ENCODE measurements at regions not wholly inside any gene's neighbourhood (a gene's known extent, or its start where the extent isn't known, plus 50 kb on each side); places are given as distances from the start of the nearest gene placed in this dataset.
A peak's percentile ranks its signal among the peaks of the same experiment; 100 is the strongest.

- DNase-seq (ENCODE audit: low read depth): no peak
Measured at GRCh38 chr4:123807866-123808265, 411.3 kb downstream of the SPRY1 start.

DNA sequence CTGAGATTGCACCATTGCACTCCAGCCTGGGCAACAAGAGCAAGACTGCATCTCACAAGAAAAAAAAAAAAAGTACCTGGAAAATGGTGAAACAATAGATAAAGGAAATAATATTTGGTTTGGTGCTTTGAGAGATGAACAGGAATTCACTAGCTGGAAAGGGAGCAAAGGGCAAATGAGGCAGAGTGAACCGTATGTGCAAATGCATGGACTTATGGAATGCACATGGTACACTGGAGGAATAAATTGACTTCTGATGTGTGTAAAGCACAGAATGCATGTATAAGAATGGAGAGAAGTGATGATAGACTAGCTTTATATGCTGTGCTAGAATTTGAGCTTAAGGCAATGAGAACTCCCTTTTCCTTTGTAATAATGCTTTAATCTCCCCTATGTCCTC lies 413.3 kb downstream of the SPRY1 start:
- no peak for DNase-seq (ENCODE audit: low read depth)

DNA sequence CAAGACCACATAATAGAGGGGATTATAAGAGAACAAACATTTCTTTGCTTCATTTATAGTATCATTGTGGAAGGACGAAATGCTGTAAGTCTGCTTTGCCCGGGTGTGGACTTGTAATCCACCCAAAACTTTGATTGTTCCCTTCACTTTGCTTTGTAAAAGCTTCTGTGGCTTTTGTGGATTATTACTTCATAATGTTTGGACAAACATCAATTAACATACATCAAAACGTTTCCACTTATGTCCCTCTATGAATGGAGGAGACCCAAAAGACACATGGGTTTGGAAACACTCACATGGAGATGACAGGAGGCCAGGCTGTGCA lies 415.4 kb downstream of the SPRY1 start:
- no peak for DNase-seq (ENCODE audit: low read depth)

GRCh38 chr4:123813901-123814300 lies 417.3 kb downstream of the SPRY1 start:
- no peak for DNase-seq (ENCODE audit: low read depth)

DNA sequence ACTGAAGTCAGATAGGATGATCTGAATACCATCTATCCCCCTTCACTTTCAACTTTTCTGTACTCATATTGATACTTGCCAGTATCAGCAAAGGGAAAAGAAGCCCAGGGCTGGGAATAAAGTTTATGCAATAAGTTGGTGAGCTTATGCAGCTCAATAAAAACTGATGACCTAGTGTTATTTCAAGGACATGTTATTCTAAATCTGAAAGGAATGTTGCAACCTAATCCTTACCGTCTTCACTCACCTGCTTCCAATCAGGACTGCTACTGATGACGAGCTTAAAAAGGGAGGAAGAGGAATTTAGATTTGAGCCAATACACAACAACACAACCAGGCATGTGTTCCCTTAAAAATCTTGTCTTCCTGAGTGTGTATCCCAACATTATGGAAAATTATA lies 419.9 kb downstream of the SPRY1 start:
- DNase-seq (ENCODE audit: low read depth): no peak

GRCh38 chr4:123817025-123817688 lies 420.6 kb downstream of the SPRY1 start:
- DNase-seq (ENCODE audit: low read depth): no peak

GRCh38 chr4:123819362-123820035 lies 422.9 kb downstream of the SPRY1 start:
- DNase-seq (ENCODE audit: low read depth): no peak

- no peak for DNase-seq (ENCODE audit: low read depth)
Measured at GRCh38 chr4:123821861-123822260, 425.3 kb downstream of the SPRY1 start.

- DNase-seq (ENCODE audit: low read depth): no peak
Measured at GRCh38 chr4:123822353-123822752, 425.8 kb downstream of the SPRY1 start.

DNA sequence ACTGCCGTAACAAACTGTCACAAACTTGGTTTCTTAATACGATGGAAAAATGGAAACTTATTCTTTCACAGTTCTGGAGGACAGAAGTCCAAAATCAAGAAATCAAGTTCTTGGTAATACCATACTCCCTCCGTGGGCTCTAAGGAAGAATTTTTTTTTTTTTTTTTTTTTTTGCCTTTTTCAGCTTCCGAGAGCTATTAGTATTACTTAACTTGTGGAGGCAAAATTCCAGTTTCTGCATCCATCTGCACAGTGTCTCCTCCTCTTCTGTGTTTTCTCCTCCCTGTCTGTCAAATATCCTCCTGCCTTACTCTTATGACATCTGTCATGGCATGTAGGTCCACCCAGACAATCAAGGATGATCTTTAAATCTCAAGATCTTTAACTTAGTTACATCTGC lies 426.6 kb downstream of the SPRY1 start:
- DNase-seq (ENCODE audit: low read depth): no peak

- no peak for DNase-seq (ENCODE audit: low read depth)
Measured at GRCh38 chr4:123824524-123824923, 427.9 kb downstream of the SPRY1 start.

DNA sequence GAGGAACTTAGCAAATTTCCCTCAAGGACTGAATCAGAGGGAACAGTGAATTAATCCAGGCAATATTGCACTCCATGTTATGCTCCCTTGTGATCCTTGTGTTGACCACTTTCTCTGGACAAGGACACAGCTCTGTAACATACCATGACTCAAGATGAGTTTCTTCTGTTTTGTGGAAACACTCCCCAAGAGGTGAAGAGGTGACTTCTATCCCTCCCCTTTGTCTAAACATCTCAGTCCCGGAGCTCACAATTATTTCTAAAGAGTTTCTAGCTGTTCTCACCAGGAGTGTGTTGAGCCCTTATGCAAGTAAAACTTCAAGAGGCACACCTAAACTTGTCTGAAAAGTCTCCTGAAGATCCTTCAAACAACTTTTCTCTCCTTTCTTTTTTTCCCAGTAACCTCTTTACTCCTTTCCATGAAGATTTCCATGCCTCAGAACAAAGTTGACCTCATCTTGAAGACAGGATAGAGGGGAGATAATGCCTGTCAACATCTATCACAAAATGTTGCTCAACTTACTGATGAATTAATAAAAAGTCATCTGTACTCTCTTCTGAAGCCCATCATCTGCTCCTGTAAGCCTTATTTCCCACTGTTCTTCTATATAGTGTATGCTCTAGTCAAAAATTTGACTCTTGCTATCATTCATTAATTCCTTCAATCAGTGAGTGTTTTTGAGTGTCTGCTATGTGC lies 429.1 kb downstream of the SPRY1 start:
- no peak for DNase-seq (ENCODE audit: low read depth)

- DNase-seq (ENCODE audit: low read depth): no peak
Measured at GRCh38 chr4:123826896-123827295, 430.3 kb downstream of the SPRY1 start.

- DNase-seq (ENCODE audit: low read depth): no peak
Measured at GRCh38 chr4:123827511-123827910, 430.9 kb downstream of the SPRY1 start.

GRCh38 chr4:123830930-123831329 lies 434.3 kb downstream of the SPRY1 start:
- DNase-seq (ENCODE audit: low read depth): no peak

GRCh38 chr4:123832173-123833026 lies 435.8 kb downstream of the SPRY1 start:
- DNase-seq (ENCODE audit: low read depth): peak; percentile 96

- DNase-seq (ENCODE audit: low read depth): no peak
Measured at GRCh38 chr4:123833171-123833643, 436.6 kb downstream of the SPRY1 start.

DNA sequence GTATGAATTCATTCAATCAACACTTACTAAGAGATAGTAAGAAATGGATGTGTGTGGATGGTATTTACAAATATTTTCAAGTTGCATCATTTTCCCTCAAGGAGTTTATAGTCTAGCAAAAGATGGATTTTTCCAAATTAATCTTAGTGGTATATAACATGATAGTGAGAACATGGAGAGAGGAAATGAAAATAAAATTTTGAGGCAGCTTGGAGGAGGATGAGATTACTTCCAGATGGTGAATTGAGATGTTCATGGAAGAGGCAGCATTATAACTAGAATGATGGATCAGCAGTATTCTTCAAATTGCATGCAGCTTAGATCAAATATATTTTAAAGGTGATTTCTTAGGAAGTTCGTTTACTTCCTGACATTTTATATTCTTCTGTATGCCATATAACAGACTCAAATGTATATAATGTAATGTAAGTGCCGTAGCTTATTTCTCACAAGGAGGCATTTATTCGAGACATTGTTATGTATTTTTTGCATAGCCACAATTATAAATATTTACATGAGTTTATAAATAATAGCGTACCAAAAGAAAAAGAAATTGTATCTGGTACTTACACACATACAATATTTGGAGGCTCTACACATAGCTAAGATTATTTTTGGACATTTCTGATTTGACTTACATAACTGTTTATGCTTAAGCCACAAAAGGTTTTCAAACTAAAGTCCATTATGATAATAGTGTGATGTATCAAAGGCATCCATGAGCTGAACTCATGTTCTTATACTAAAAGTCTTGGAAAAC lies 439.4 kb downstream of the SPRY1 start:
- no peak for DNase-seq (ENCODE audit: low read depth)

- no peak for DNase-seq (ENCODE audit: low read depth)
Measured at GRCh38 chr4:123836851-123837595, 440.4 kb downstream of the SPRY1 start.

DNA sequence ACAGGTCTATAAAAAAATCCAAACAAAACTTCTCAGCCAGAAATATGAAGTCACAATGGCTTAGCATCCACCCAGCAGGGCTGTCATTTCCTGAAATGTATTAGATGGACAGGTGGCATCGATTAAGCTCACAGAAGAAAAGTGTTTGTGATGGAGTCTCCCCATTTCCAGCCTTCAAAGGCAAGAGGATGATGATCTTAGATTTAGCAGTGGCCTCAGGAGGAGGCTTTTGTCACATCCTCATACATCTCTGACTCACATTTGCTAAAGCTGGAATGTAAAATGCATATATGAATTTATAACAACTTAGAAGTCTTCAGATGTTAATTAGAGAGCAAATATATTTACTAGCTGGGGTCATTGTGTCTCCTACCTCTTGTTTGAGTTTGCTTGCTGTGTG lies 441.9 kb downstream of the SPRY1 start:
- no peak for DNase-seq (ENCODE audit: low read depth)

DNA sequence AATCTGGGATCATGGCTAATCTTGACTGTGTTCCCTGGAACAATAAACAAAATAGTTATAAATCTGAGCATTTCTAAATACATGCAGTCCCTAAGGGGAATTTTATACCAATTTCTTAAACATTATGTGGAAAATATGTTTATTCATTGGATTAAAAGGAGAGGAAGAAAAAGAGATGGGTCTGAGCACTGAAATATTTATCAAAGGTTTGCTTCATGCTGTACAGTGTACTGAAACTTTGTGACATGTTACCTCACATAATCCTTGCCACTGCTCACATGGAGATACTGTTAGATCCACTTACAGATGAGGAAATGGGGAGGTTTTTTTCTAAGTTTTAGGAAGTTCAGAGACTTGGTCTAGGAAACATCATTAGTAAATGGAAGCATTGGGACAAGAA lies 443.6 kb downstream of the SPRY1 start:
- no peak for DNase-seq (ENCODE audit: low read depth)

Data from forelimb muscle (tissue), 1 donor.